Breast epithelium (tissue), 4 donors: ENCODE measurements at regions not wholly inside any gene's neighbourhood (a gene's known extent, or its start where the extent isn't known, plus 50 kb on each side); places are given as distances from the start of the nearest gene placed in this dataset.

ENCODE experiments used
- DNase-seq, 2 donors: peaks; one replicate each; pipeline ENCODE4 v3.0.0-alpha.2; 2019; ENCODE audit warnings: low spot score in 2 of 2
- H3K27ac ChIP-seq, 2 donors: fragments of 200-600 bp; sonication (generic) in 1 of 2; one replicate each; pipeline ENCODE4 v1.5.1; 2016 to 2019; ENCODE audit warnings: mild to moderate bottlenecking in 1 of 2
- H3K27me3 ChIP-seq, 2 donors: fragments of 200-600 bp; sonication (generic) in 1 of 2; one replicate each; pipeline versions ENCODE4 v1.5.1 to v1.6.0; 2017 to 2019; ENCODE audit warnings: control low read depth in 1 of 2, mild to moderate bottlenecking in 1 of 2
- H3K36me3 ChIP-seq: fragments of 200-600 bp; one replicate; pipeline ENCODE4 v1.5.1; 2019
- H3K4me1 ChIP-seq, 2 donors: fragments of 200-600 bp; sonication (generic); one replicate each; pipeline ENCODE4 v1.5.1; 2016 to 2019; ENCODE audit warnings: control low read depth in 1 of 2
- H3K4me3 ChIP-seq, 3 donors: fragments of 200-600 bp; sonication (generic); 1 replicate in 2 of 3; 2 replicates in 1 of 3; pipeline ENCODE4 v1.5.1; 2016 to 2019; ENCODE audit warnings: mild to moderate bottlenecking in 3 of 3, moderate library complexity in 2 of 3
- H3K9me3 ChIP-seq, 2 donors: fragments of 200-600 bp; sonication (generic) in 1 of 2; one replicate each; pipeline ENCODE4 v1.5.1; 2016 to 2019; ENCODE audit warnings: control low read depth in 1 of 2
- POLR2A ChIP-seq: fragments of 450-650 bp; IDR thresholded peaks from one replicate; pipeline ENCODE4 v1.6.1; 2016; ENCODE audit warnings: antibody characterized with exemption, mild to moderate bottlenecking, moderate library complexity
- POLR2AphosphoS5 ChIP-seq, 3 donors: sonication (generic); formaldehyde crosslinking; IDR thresholded peaks; one replicate each; pipeline ENCODE4 v1.6.1; 2017; ENCODE audit warnings: antibody characterized with exemption in 3 of 3
- intact Hi-C: fragments of 100-400 bp; cut with DNase I; formaldehyde crosslinking; loops from one replicate; pipeline ENCODE4 v1.15.1; 2023; ENCODE audit warnings: low total_unique reads
- TF ChIP-seq, protein P1 (sequence below), 3 donors: fragments of 450-650 bp; IDR thresholded peaks; one replicate each; pipeline ENCODE4 v1.5.1; 2016 to 2017; ENCODE audit warnings: antibody characterized with exemption in 3 of 3, mild to moderate bottlenecking in 3 of 3, moderate library complexity in 3 of 3

DNA sequence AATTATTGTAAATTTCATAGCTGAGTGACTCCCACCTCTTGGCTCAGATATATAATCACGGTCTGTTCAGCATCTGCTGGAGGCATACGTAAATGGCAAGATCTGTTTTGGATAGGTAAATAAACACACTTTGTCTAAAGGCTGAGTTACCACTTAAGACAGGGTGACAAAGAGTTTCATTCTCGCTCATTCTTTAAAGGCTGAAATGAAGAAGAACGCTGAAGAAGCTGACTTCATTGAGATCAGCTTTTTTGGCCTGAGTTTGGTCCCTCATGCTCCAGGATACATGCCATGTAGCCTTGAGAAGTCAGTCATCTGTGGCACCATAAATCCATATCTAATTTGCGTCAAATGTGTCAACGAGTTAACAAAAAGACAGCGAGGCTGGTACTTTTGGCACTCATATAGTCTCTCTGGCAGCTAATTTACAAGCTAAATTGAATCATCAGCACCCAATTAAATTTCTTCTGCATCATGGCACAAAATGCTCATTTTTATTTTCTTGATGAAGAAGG is 309.9 kb downstream of the GPAM start:
- intact Hi-C loops: no loop called here
- no peaks in the 10 kb centered on the region for H3K27me3 ChIP-seq
- H3K36me3 ChIP-seq: no peaks in the 10 kb centered on the region
- no peak overlapping the region for H3K4me3 ChIP-seq
- H3K4me1 ChIP-seq: no peaks in the 10 kb centered on the region
- no peaks in the 10 kb centered on the region for H3K9me3 ChIP-seq
- H3K27ac ChIP-seq: no peak overlapping the region
- no peak for DNase-seq
- no peak for TF ChIP-seq POLR2A
- TF ChIP-seq, protein P1, sequence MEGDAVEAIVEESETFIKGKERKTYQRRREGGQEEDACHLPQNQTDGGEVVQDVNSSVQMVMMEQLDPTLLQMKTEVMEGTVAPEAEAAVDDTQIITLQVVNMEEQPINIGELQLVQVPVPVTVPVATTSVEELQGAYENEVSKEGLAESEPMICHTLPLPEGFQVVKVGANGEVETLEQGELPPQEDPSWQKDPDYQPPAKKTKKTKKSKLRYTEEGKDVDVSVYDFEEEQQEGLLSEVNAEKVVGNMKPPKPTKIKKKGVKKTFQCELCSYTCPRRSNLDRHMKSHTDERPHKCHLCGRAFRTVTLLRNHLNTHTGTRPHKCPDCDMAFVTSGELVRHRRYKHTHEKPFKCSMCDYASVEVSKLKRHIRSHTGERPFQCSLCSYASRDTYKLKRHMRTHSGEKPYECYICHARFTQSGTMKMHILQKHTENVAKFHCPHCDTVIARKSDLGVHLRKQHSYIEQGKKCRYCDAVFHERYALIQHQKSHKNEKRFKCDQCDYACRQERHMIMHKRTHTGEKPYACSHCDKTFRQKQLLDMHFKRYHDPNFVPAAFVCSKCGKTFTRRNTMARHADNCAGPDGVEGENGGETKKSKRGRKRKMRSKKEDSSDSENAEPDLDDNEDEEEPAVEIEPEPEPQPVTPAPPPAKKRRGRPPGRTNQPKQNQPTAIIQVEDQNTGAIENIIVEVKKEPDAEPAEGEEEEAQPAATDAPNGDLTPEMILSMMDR (IDR thresholded peaks at IDR 0.05): no peak
- no peak for TF ChIP-seq POLR2AphosphoS5 (IDR thresholded peaks at IDR 0.05)

DNA sequence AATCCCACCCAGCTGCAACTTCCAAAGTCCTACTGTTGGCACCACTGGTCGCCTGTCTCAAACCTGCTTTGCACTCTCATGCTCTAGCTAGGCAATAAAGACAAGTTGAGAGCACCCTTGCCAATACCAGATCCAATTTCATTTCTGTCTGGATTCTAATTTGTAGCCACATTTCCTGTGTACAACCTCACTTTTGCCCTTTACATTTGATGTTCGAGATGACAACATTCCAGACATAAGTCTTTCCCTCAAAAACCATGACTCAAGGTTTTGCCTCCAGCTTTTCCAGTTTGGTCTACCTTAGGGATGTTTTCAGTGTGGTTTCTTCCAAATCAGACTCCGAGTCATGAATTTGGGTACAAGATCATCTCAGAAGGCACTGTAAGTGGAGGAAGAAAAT is 309.0 kb downstream of the GPAM start:
- no peaks in the 10 kb centered on the region for H3K9me3 ChIP-seq
- DNase-seq: no peak
- H3K4me3 ChIP-seq: no peak overlapping the region
- no peaks in the 10 kb centered on the region for H3K27me3 ChIP-seq
- intact Hi-C loops: no loop called here
- no peak overlapping the region for H3K27ac ChIP-seq
- no peak for TF ChIP-seq POLR2A
- TF ChIP-seq POLR2AphosphoS5 (IDR thresholded peaks at IDR 0.05): no peak
- TF ChIP-seq, protein P1 (IDR thresholded peaks at IDR 0.05): no peak
- no peaks in the 10 kb centered on the region for H3K4me1 ChIP-seq
- no peaks in the 10 kb centered on the region for H3K36me3 ChIP-seq

DNA sequence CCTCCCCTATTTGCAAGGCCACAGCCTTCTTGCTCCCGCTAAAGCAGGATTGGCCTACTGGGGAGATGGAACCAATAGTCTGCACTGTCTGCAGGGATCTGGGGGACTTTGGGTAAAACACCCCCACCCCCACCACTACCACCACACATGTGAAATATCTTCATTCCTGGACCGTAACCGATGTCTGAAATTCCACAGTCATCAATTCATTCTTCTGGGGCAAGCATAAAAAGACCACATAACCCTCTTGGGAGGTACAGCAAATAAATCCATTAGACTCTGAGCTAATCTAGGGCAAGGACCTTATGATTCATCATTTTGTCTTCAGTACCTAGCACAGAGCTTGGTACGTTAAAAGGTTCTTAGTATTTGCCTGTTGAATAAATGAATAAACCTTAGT is 307.8 kb downstream of the GPAM start:
- H3K27ac ChIP-seq: no peak overlapping the region
- no peaks in the 10 kb centered on the region for H3K36me3 ChIP-seq
- H3K4me3 ChIP-seq: no peak overlapping the region
- TF ChIP-seq, protein P1 (IDR thresholded peaks at IDR 0.05): no peak
- TF ChIP-seq POLR2A (no peak), POLR2AphosphoS5 (IDR thresholded peaks at IDR 0.05) (no peak)
- DNase-seq: no peak
- intact Hi-C loops: no loop called here
- H3K9me3 ChIP-seq: no peaks in the 10 kb centered on the region
- no peaks in the 10 kb centered on the region for H3K4me1 ChIP-seq
- no peaks in the 10 kb centered on the region for H3K27me3 ChIP-seq

DNA sequence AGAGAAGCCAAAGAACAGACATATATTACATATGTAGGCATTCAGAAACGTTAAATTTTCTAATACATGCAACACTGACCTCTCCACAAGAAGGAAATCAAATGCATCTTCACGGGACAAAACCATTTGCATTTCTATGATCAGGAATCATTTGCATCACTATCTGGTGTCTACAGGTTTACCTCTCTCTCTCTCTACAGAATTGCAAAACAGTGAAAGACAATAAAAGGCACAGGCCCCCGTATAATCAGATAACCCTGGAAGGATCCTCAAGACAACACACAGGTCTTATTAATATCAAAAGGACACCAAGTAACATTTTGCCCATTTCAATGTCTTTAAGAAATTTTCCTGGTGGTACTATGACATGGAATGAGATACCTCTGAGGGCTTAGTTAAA is 306.3 kb downstream of the GPAM start:
- Histone ChIP-seq H3K9me3 (no peaks in the 10 kb centered on the region), H3K4me1 (no peaks in the 10 kb centered on the region), H3K27ac (no peak overlapping the region), H3K27me3 (no peaks in the 10 kb centered on the region), H3K4me3 (no peak overlapping the region), H3K36me3 (no peaks in the 10 kb centered on the region)
- no peak for TF ChIP-seq POLR2AphosphoS5 (IDR thresholded peaks at IDR 0.05)
- TF ChIP-seq, protein P1 (IDR thresholded peaks at IDR 0.05): no peak
- no peak for TF ChIP-seq POLR2A
- no peak for DNase-seq
- intact Hi-C loops: no loop called here

DNA sequence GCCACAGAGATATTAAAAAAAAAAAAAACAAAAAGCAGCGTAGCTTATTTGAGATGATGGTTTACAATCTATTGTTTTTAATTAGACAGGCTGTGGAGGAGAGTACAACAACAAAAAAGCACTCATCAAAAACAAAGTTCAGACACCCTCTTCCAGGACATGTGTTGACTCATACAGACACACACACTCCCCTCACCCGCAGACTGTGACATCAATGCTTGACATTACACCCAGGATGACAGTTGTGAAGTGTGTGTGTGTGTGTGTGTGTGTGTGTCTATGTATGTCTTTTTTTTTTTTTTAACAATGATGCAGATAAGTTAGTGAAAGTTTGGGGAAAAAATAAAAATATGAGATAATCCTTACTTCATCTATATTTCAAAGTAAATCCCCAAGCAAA is 303.6 kb downstream of the GPAM start:
- intact Hi-C loops: loop anchor here (1.0 kb wide), 1 partner anchor 23 kb away; no protein-coding TSS in a partner anchor
- Histone ChIP-seq H3K9me3 (no peaks in the 10 kb centered on the region), H3K4me3 (no peak overlapping the region), H3K4me1 (no peaks in the 10 kb centered on the region), H3K27ac (no peak overlapping the region), H3K27me3 (no peaks in the 10 kb centered on the region), H3K36me3 (no peaks in the 10 kb centered on the region)
- TF ChIP-seq, protein P1 (IDR thresholded peaks at IDR 0.05): no peak
- TF ChIP-seq POLR2AphosphoS5 (IDR thresholded peaks at IDR 0.05) (no peak), POLR2A (no peak)
- no peak for DNase-seq
